GM12878 (cell line): ENCODE measurements at regions not wholly inside any gene's neighbourhood (a gene's known extent, or its start where the extent isn't known, plus 50 kb on each side); places are given as distances from the start of the nearest gene placed in this dataset.

Source experiments
- ATAC-seq: fragments of 200-7000 bp; cut with Tn5 transposase; 3 replicates; pipeline ENCODE4 v1.9.1; 2020; ENCODE audit warnings: mild to moderate bottlenecking, moderate library complexity
- BruUV-seq: library from RNA; stranded (reverse); fragments of 400-500 nt; replicated peaks from 2 replicates; lab custom pipeline; 2021; lab: Mats Ljungman, UMichigan
- CTCF ChIA-PET: fragments of 300-600 bp; sonication (Branson Sonifier 250); formaldehyde crosslinking; extraction: SDS; loops from one replicate; lab custom pipeline; 2021; ENCODE audit warnings: inconsistent platforms; lab: Yijun Ruan, JAX
- POLR2A ChIA-PET: fragments of 350-600 bp; formaldehyde crosslinking; extraction: SDS; loops from one replicate; lab custom pipeline; 2021; ENCODE audit warnings: inconsistent platforms; lab: Charles Lee
- RAD21 ChIA-PET: fragments of 300-600 bp; sonication (Branson Sonifier 250); formaldehyde crosslinking; loops from one replicate; lab custom pipeline; 2023; ENCODE audit warnings: antibody characterized with exemption; ENCODE audit not compliant: unreplicated experiment; lab: Charles Lee
- SMC1A ChIA-PET: fragments of 300-600 bp; sonication (Branson Sonifier 250); formaldehyde crosslinking; loops from one replicate; lab custom pipeline; 2023; ENCODE audit not compliant: unreplicated experiment, uncharacterized antibody; lab: Charles Lee
- DNase-seq: peaks from one replicate; pipeline ENCODE4 v3.0.0-alpha.2; 2011; ENCODE audit warnings: low read depth, low spot score
- FAIRE-seq: peaks from 3 replicates; lab custom pipeline; 2011; peaks lifted over from hg19 to GRCh38; lab: Jason Lieb, UNC
- H2AFZ ChIP-seq: 2 replicates; pipeline ENCODE4 v1.6.0; 2011; ENCODE audit warnings: low read depth, low read length, control low read depth; ENCODE audit not compliant: control insufficient read depth
- H3K27ac ChIP-seq: 2 replicates; pipeline ENCODE4 v1.5.1; 2011; ENCODE audit warnings: control low read depth; ENCODE audit not compliant: control insufficient read depth, insufficient read depth
- H3K27me3 ChIP-seq, 2 experiments: replicated peaks in 1 of 2; 2 replicates each; pipeline versions ENCODE4 v1.6.0 to v1.6.1; 2011; ENCODE audit warnings: low read length in 1 of 2; ENCODE audit not compliant: control insufficient read depth in 2 of 2, insufficient read depth in 2 of 2
- H3K36me3 ChIP-seq, 2 experiments: 2 replicates each; pipeline ENCODE4 v1.5.1; 2011; ENCODE audit warnings: low read length in 1 of 2; ENCODE audit not compliant: control insufficient read depth in 2 of 2, insufficient read depth in 2 of 2
- H3K4me1 ChIP-seq: 2 replicates; pipeline ENCODE4 v1.6.1; 2011; ENCODE audit warnings: mild to moderate bottlenecking, low read length, moderate library complexity, mixed read lengths; ENCODE audit not compliant: control insufficient read depth, insufficient read depth
- H3K4me2 ChIP-seq: 2 replicates; pipeline ENCODE4 v1.6.0; 2011; ENCODE audit warnings: control low read depth; ENCODE audit not compliant: control insufficient read depth, insufficient read depth
- H3K4me3 ChIP-seq: fragments of 200-600 bp; sonication (generic); 2 replicates; pipeline ENCODE4 v1.5.1; 2016
- H3K79me2 ChIP-seq: 2 replicates; pipeline ENCODE4 v1.6.0; 2011; ENCODE audit warnings: low read length; ENCODE audit not compliant: control insufficient read depth, insufficient read depth
- H3K9ac ChIP-seq: 2 replicates; pipeline ENCODE4 v1.8.0; 2011; ENCODE audit warnings: low read length, control low read depth, mixed read lengths; ENCODE audit not compliant: control insufficient read depth, insufficient read depth
- H3K9me3 ChIP-seq: replicated peaks from 3 replicates; pipeline ENCODE4 v1.5.1; 2011; ENCODE audit warnings: mild to moderate bottlenecking, low read length; ENCODE audit not compliant: control insufficient read depth, insufficient read depth
- H4K20me1 ChIP-seq: 2 replicates; pipeline ENCODE4 v1.6.0; 2011; ENCODE audit not compliant: control insufficient read depth, insufficient read depth
- CREM ChIP-seq: IDR thresholded peaks from 2 replicates; pipeline ENCODE4 v1.6.1; 2014; ENCODE audit warnings: antibody characterized with exemption, low read depth
- RAD21 ChIP-seq: IDR thresholded peaks from 2 replicates; pipeline ENCODE4 v1.6.1; 2011; ENCODE audit warnings: mild to moderate bottlenecking, low read depth, low read length, moderate library complexity; ENCODE audit not compliant: insufficient read depth
- SMC3 ChIP-seq: IDR thresholded peaks from 2 replicates; pipeline ENCODE4 v1.6.1; 2011; ENCODE audit warnings: low read length, improper control_type of control experiment, borderline replicate concordance
- WGBS: methylation state at CpG from one replicate; pipeline ENCODE4 v1.1.6; 2016; ENCODE audit warnings: low lambda C conversion rate; ENCODE audit not compliant: insufficient replicate concordance, insufficient coverage; ENCODE audit errors: missing lambda C conversion rate; 5-methylcytosine and 5-hydroxymethylcytosine counted together
- in situ Hi-C: fragments of 300-500 bp; cut with MboI; formaldehyde crosslinking; loops from 9 replicates; pipeline ENCODE4 v1.14.3; 2018; ENCODE audit warnings: mixed read lengths
- intact Hi-C: fragments of 100-400 bp; cut with micrococcal nuclease; formaldehyde crosslinking; loops from one replicate; pipeline ENCODE4 v1.14.2; 2022; ENCODE audit not compliant: unreplicated experiment
- TF ChIP-seq, protein P1 (sequence below), 3 experiments: IDR thresholded peaks in 2 of 3; conservative IDR thresholded peaks in 1 of 3; 2 replicates each; pipeline ENCODE4 v1.5.1; 2011; ENCODE audit warnings: low read depth in 3 of 3, low read length in 3 of 3, mild to moderate bottlenecking in 3 of 3, control low read depth in 2 of 3, moderate library complexity in 2 of 3, inconsistent platforms in 1 of 3, mixed read lengths in 1 of 3; ENCODE audit not compliant: control insufficient read depth in 2 of 3, insufficient read depth in 1 of 3; ENCODE audit errors: extremely low read depth in 1 of 3
- TF ChIP-seq, protein P2 (sequence below): IDR thresholded peaks from 2 replicates; pipeline ENCODE4 v1.6.1; 2011; ENCODE audit warnings: borderline replicate concordance, low read depth, mild to moderate bottlenecking, moderate library complexity, low read length; ENCODE audit not compliant: insufficient read depth, poor library complexity, severe bottlenecking

DNA sequence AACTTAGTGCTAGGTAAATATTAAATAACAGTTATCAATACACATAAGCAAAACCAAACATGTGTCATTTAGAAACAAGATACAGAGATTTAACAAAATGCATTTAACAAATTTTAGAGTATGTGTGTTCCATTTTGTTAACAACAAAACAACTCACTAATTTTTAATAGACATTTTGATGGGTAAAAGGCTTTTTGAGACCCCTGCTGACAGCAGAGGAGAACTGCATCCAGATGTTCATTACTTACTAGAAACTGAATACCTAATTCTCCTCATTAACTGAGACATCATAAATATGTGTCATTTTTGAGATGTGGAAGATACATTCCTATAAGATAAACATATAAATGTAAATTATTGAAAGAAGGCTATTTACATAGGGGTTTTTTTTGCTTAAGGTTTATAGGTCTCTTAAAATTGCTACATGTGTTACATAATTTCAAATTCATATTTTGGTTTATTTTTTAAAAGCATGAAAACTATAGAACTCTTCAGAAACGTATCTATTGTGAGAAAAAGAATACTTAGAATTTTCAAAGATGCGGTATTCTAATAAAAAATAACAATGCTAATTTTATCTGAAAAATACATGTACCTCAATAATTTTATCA, 1009.8 kb downstream of the TUSC7 start:
- H3K27ac ChIP-seq, result no peak overlapping the region
- H2AFZ ChIP-seq, result no peak overlapping the region
- H3K79me2 ChIP-seq, result no peaks in the 10 kb centered on the region
- ChIA-PET RAD21 (interaction anchor here (1.7 kb wide), 1 partner anchor 949 kb away, joined by 4 read pairs; no protein-coding TSS in a partner anchor), SMC1A (interaction anchor here (1.5 kb wide), 1 partner anchor 701 kb away, joined by 6 read pairs; no protein-coding TSS in a partner anchor), CTCF (interaction anchor here (1.4 to 1.6 kb wide), 2 partner anchors 700 to 948 kb away, joined by 4 to 9 read pairs; no protein-coding TSS in a partner anchor), POLR2A (no interaction called here)
- H3K27me3 ChIP-seq, result no peaks in the 10 kb centered on the region; a peak in 1 of 4 replicates
- DNase-seq, result no peak
- no peak overlapping the region for H3K9ac ChIP-seq
- intact Hi-C loops (loop anchor here (2.0 to 10.0 kb wide), 3 partner anchors 315 to 949 kb away; no protein-coding TSS in a partner anchor), in situ Hi-C loops (no loop called here)
- H3K36me3 ChIP-seq, result no peaks in the 10 kb centered on the region
- ATAC-seq, result peak; percentile 54; the same call in 2 of the 3 replicates
- H3K9me3 ChIP-seq, result no peaks in the 10 kb centered on the region
- H3K4me3 ChIP-seq, result no peak overlapping the region
- no peaks in the 10 kb centered on the region for H4K20me1 ChIP-seq
- no peaks in the 10 kb centered on the region for H3K4me1 ChIP-seq
- no TSS peak for BruUV-seq
- 53% methylated on average over 2 of the region's 2 CpGs for WGBS
- no peak overlapping the region for H3K4me2 ChIP-seq
- peak; percentile 66; the same call in 1 of the 2 replicates for TF ChIP-seq SMC3
- TF ChIP-seq, protein P1, sequence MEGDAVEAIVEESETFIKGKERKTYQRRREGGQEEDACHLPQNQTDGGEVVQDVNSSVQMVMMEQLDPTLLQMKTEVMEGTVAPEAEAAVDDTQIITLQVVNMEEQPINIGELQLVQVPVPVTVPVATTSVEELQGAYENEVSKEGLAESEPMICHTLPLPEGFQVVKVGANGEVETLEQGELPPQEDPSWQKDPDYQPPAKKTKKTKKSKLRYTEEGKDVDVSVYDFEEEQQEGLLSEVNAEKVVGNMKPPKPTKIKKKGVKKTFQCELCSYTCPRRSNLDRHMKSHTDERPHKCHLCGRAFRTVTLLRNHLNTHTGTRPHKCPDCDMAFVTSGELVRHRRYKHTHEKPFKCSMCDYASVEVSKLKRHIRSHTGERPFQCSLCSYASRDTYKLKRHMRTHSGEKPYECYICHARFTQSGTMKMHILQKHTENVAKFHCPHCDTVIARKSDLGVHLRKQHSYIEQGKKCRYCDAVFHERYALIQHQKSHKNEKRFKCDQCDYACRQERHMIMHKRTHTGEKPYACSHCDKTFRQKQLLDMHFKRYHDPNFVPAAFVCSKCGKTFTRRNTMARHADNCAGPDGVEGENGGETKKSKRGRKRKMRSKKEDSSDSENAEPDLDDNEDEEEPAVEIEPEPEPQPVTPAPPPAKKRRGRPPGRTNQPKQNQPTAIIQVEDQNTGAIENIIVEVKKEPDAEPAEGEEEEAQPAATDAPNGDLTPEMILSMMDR (IDR thresholded peaks at IDR 0.05 in 2 of 3, conservative IDR thresholded peaks at IDR 0.05 in 1 of 3; ENCODE audit: control insufficient read depth in 2 of 3, extremely low read depth in 1 of 3, insufficient read depth in 1 of 3, low read depth in 3 of 3, low read length in 3 of 3), result peak; percentile 50 to 57 (median 55)
- peak; percentile 54; the same call in 1 of the 2 replicates for TF ChIP-seq RAD21
- no peak for TF ChIP-seq CREM
- TF ChIP-seq, protein P2, sequence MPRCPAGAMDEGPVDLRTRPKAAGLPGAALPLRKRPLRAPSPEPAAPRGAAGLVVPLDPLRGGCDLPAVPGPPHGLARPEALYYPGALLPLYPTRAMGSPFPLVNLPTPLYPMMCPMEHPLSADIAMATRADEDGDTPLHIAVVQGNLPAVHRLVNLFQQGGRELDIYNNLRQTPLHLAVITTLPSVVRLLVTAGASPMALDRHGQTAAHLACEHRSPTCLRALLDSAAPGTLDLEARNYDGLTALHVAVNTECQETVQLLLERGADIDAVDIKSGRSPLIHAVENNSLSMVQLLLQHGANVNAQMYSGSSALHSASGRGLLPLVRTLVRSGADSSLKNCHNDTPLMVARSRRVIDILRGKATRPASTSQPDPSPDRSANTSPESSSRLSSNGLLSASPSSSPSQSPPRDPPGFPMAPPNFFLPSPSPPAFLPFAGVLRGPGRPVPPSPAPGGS, result no peak
- TF ChIP-seq, all 136 proteins: peak for 3
- FAIRE-seq, result peak; percentile 81
